ENCODE measurements at regions not wholly inside any gene's neighbourhood (a gene's known extent, or its start where the extent isn't known, plus 50 kb on each side); places are given as distances from the start of the nearest gene placed in this dataset.

DNA sequence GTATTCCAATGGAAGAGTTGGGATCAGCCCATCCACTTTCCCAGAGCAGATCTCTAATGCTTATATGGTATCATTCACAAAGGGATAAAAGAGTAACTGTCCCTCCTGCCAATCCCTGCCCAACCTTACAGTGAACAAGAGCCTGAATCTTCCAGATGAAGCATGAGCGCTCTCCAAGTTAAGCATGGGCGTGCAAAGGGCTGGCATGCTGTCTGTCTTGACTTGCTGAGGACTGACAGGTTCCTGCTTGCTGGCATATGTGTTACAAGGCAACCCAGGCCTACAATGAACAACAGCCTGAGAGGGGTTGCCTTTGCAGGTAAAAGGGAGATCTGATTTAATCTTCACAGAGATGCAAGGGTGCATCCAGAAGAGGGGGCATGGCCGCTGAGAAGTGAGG is 155.6 kb upstream of the SOD1 start:
- Mint-ChIP-seq H3K9me3 (ENCODE audit: unreplicated experiment) (no peaks in the 10 kb centered on the region), H3K36me3 (ENCODE audit: unreplicated experiment) (peaks cover 3% of the 10 kb centered on the region), H3K4me3 (ENCODE audit: unreplicated experiment) (no peak overlapping the region), H3K27me3 (ENCODE audit: unreplicated experiment) (no peaks in the 10 kb centered on the region), H3K4me1 (ENCODE audit: unreplicated experiment) (peaks cover 9% of the 10 kb centered on the region), H3K27ac (ENCODE audit: unreplicated experiment) (no peak overlapping the region)
- TF ChIP-seq, protein P1, sequence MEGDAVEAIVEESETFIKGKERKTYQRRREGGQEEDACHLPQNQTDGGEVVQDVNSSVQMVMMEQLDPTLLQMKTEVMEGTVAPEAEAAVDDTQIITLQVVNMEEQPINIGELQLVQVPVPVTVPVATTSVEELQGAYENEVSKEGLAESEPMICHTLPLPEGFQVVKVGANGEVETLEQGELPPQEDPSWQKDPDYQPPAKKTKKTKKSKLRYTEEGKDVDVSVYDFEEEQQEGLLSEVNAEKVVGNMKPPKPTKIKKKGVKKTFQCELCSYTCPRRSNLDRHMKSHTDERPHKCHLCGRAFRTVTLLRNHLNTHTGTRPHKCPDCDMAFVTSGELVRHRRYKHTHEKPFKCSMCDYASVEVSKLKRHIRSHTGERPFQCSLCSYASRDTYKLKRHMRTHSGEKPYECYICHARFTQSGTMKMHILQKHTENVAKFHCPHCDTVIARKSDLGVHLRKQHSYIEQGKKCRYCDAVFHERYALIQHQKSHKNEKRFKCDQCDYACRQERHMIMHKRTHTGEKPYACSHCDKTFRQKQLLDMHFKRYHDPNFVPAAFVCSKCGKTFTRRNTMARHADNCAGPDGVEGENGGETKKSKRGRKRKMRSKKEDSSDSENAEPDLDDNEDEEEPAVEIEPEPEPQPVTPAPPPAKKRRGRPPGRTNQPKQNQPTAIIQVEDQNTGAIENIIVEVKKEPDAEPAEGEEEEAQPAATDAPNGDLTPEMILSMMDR (IDR thresholded peaks at IDR 0.05): no peak
- no peak for DNase-seq (ENCODE audit: extremely low spot score, unreplicated experiment)

DNA sequence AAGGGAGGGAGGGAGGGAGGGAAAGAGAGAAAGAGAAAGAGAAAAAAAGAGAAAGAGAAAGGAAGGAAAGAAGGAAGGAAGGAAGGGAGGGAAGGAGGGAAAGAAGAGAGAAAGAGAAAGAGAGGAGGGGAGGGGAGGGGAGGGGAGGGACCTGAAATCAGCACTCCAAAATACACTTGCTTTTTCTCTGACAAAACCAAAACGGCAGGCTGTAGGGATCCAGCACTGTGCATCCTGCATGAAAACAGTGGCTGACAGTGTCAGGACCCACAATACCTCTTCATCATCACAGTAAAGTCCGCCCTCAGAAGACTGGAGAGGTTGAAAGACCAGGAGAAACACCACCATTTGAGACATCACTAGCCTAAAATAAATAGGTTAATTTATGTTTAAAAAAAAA is 156.0 kb upstream of the SOD1 start:
- Mint-ChIP-seq H3K27ac (ENCODE audit: unreplicated experiment) (no peak overlapping the region), H3K4me1 (ENCODE audit: unreplicated experiment) (peaks cover 4% of the 10 kb centered on the region), H3K36me3 (ENCODE audit: unreplicated experiment) (peaks cover 3% of the 10 kb centered on the region), H3K4me3 (ENCODE audit: unreplicated experiment) (no peak overlapping the region), H3K9me3 (ENCODE audit: unreplicated experiment) (no peaks in the 10 kb centered on the region), H3K27me3 (ENCODE audit: unreplicated experiment) (no peaks in the 10 kb centered on the region)
- TF ChIP-seq, protein P1 (IDR thresholded peaks at IDR 0.05): no peak
- no peak for DNase-seq (ENCODE audit: extremely low spot score, unreplicated experiment)

DNA sequence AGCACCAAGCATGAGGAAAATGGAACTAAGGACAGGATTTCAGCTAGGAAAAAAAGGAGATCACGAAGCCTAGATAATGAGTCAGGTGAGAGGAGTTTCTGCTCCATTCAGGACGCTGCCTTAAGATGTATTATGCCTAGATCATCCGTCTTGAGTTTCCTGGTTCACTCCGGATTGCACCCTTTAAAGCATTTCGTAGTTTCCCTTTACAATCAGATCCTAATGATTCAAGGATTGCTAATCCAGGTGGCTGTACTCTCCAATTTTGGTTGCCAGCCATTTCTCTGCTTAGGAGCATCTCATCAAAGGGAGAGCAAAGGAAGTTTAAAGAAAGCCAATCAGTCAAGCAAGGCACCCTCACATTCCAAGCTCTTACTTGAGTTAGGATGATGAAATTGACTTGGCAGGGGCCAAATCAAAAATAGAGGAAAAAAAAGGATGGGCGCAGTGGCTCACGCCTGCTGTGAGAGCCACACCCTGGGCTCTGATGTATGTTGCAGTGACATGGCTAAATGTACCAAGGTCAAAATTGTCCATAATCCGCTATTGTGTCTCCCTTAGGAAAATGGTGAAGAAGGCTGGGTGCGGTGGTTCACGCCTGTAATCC is 156.9 kb upstream of the SOD1 start:
- TF ChIP-seq, protein P1 (IDR thresholded peaks at IDR 0.05): no peak
- DNase-seq (ENCODE audit: extremely low spot score, unreplicated experiment): no peak
- no peak overlapping the region for H3K4me3 Mint-ChIP-seq (ENCODE audit: unreplicated experiment)
- no peaks in the 10 kb centered on the region for H3K9me3 Mint-ChIP-seq (ENCODE audit: unreplicated experiment)
- no peaks in the 10 kb centered on the region for H3K27me3 Mint-ChIP-seq (ENCODE audit: unreplicated experiment)
- H3K4me1 Mint-ChIP-seq (ENCODE audit: unreplicated experiment): peaks cover 6% of the 10 kb centered on the region
- no peak overlapping the region for H3K27ac Mint-ChIP-seq (ENCODE audit: unreplicated experiment)
- H3K36me3 Mint-ChIP-seq (ENCODE audit: unreplicated experiment): peaks cover 3% of the 10 kb centered on the region

DNA sequence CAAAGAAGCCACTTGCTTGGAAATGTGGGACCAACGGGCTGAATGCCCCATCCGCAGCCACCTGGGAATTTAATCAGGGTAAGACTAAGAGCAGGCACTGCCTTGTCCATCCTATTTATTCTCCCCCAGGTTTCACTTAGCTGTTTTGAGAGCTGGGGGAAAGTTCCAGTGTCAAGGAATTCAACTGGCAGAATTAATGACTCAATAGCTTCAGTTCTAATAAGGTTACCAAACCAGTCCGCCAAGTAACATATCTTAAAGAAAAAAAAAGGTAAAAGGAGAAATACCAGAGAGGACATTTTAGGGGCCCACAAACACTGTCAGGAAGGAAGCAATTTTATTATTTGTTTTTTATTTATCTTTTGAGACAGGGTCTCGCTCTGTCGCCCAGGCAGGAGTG is 157.6 kb upstream of the SOD1 start:
- no peak for DNase-seq (ENCODE audit: extremely low spot score, unreplicated experiment)
- Mint-ChIP-seq H3K4me1 (ENCODE audit: unreplicated experiment) (peaks cover 6% of the 10 kb centered on the region), H3K4me3 (ENCODE audit: unreplicated experiment) (no peak overlapping the region), H3K36me3 (ENCODE audit: unreplicated experiment) (peaks cover 3% of the 10 kb centered on the region), H3K9me3 (ENCODE audit: unreplicated experiment) (no peaks in the 10 kb centered on the region), H3K27me3 (ENCODE audit: unreplicated experiment) (no peaks in the 10 kb centered on the region), H3K27ac (ENCODE audit: unreplicated experiment) (no peak overlapping the region)
- TF ChIP-seq, protein P1 (IDR thresholded peaks at IDR 0.05): no peak

DNA sequence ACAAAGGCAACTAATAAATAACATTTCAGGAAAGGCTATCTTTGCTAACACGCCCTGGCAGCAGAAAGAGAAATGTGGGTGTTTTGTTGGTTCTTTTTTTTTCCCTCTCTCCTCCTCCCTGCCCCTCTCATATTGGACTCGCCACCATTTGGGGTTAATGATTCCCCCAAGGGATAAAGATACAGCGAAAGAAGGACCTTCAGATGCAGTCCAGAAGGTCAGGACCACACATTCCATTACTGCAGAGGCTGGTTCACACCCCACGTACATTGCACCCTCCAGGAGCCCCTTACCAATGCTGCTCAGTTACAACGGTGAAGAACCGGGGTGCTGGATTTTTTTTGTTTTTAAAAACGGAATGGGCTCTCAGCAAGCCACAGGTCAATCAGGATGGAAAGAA is 156.9 kb upstream of the TIAM1 start:
- DNase-seq (ENCODE audit: extremely low spot score, unreplicated experiment): no peak
- Mint-ChIP-seq H3K4me3 (ENCODE audit: unreplicated experiment) (no peak overlapping the region), H3K9me3 (ENCODE audit: unreplicated experiment) (no peaks in the 10 kb centered on the region), H3K27me3 (ENCODE audit: unreplicated experiment) (no peaks in the 10 kb centered on the region), H3K27ac (ENCODE audit: unreplicated experiment) (no peak overlapping the region), H3K4me1 (ENCODE audit: unreplicated experiment) (peaks cover 3% of the 10 kb centered on the region), H3K36me3 (ENCODE audit: unreplicated experiment) (peaks cover 3% of the 10 kb centered on the region)
- TF ChIP-seq, protein P1 (IDR thresholded peaks at IDR 0.05): no peak

All from osteocyte (in vitro differentiated cells).